Stomach (tissue), 4 donors: ENCODE measurements at regions not wholly inside any gene's neighbourhood (a gene's known extent, or its start where the extent isn't known, plus 50 kb on each side); places are given as distances from the start of the nearest gene placed in this dataset.

ENCODE experiments used
- EP300 ChIP-seq: sonication (generic); formaldehyde crosslinking; IDR thresholded peaks from one replicate; pipeline ENCODE4 v1.6.1; 2017; ENCODE audit warnings: antibody characterized with exemption
- POLR2A ChIP-seq, 4 donors: fragments of 450-650 bp; IDR thresholded peaks; one replicate each; pipeline ENCODE4 v1.6.1; 2016; ENCODE audit warnings: antibody characterized with exemption in 4 of 4, control low read depth in 2 of 4, mild to moderate bottlenecking in 1 of 4, moderate library complexity in 1 of 4
- POLR2AphosphoS5 ChIP-seq, 3 donors: sonication (generic); formaldehyde crosslinking; IDR thresholded peaks; one replicate each; pipeline ENCODE4 v1.6.1; 2016; ENCODE audit warnings: antibody characterized with exemption in 3 of 3
- TF ChIP-seq, protein P1 (sequence below), 7 experiments: fragments of 450-650 bp in 4 of 7; fragments of 200-600 bp in 3 of 7; sonication (generic) in 3 of 7; IDR thresholded peaks; one replicate each; pipeline ENCODE4 v1.5.1; 2016 to 2019; ENCODE audit warnings: antibody characterized with exemption in 7 of 7, control low read depth in 2 of 7, mild to moderate bottlenecking in 1 of 7

DNA sequence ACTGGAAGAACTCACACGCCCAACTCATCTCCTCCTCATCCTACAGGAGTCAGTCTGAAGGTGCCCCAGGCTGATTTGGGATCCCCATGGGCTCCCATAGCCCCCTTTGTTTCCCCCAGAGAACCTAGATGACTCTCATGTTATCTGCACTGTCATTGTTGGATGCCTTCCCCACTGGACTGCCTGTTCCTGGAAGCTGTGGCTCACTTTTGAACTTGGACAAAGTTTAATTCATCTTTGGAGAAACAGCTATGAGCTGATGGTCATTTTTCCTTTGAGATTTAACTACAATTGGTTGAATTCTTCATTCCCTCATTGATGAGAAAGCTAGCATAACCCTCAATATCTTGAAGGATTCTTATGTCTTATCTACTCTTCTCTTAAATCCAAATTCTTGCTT lies 186.6 kb downstream of the SALL1 start:
- TF ChIP-seq, protein P1, sequence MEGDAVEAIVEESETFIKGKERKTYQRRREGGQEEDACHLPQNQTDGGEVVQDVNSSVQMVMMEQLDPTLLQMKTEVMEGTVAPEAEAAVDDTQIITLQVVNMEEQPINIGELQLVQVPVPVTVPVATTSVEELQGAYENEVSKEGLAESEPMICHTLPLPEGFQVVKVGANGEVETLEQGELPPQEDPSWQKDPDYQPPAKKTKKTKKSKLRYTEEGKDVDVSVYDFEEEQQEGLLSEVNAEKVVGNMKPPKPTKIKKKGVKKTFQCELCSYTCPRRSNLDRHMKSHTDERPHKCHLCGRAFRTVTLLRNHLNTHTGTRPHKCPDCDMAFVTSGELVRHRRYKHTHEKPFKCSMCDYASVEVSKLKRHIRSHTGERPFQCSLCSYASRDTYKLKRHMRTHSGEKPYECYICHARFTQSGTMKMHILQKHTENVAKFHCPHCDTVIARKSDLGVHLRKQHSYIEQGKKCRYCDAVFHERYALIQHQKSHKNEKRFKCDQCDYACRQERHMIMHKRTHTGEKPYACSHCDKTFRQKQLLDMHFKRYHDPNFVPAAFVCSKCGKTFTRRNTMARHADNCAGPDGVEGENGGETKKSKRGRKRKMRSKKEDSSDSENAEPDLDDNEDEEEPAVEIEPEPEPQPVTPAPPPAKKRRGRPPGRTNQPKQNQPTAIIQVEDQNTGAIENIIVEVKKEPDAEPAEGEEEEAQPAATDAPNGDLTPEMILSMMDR (IDR thresholded peaks at IDR 0.05), result no peak
- TF ChIP-seq EP300, result no peak
- no peak for TF ChIP-seq POLR2A (IDR thresholded peaks at IDR 0.05)
- TF ChIP-seq POLR2AphosphoS5 (IDR thresholded peaks at IDR 0.05), result no peak
